Vagina (tissue), 2 donors: ENCODE measurements at regions not wholly inside any gene's neighbourhood (a gene's known extent, or its start where the extent isn't known, plus 50 kb on each side); places are given as distances from the start of the nearest gene placed in this dataset.

Source experiments
- POLR2A ChIP-seq, 2 donors: fragments of 450-650 bp; IDR thresholded peaks; one replicate each; pipeline ENCODE4 v1.6.1; 2017; ENCODE audit warnings: antibody characterized with exemption in 2 of 2, mild to moderate bottlenecking in 2 of 2, moderate library complexity in 2 of 2
- POLR2AphosphoS5 ChIP-seq, 2 donors: sonication (generic); formaldehyde crosslinking; IDR thresholded peaks; one replicate each; pipeline ENCODE4 v1.9.0; 2017; ENCODE audit warnings: antibody characterized with exemption in 2 of 2, mild to moderate bottlenecking in 2 of 2, low read depth in 1 of 2; ENCODE audit not compliant: insufficient read depth in 1 of 2
- TF ChIP-seq, protein P1 (sequence below), 3 experiments: fragments of 450-650 bp in 2 of 3; fragments of 200-600 bp in 1 of 3; sonication (generic) in 1 of 3; IDR thresholded peaks; one replicate each; pipeline ENCODE4 v1.5.1; 2017 to 2019; ENCODE audit warnings: antibody characterized with exemption in 3 of 3, mild to moderate bottlenecking in 2 of 3, moderate library complexity in 2 of 3

DNA sequence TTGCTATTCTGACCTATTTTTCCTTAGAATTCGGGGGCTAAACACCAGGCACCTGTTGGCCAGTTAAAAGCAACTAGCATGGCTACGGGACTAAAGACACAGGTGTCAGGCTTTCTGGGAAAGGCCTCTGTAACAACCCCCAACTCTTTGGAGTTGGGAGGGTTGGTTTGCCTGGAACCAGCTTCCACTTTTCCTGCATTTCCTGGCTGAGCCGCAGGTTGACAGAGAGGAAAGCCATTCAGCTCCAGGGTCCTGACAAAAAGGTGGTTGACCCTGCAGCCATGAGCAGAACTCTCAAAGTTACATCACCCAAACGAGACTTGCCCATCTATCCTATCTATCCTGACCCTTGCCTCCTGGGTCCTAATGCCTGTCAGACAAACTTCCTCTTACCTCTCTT, 375.4 kb upstream of the SFSWAP start:
- TF ChIP-seq, protein P1, sequence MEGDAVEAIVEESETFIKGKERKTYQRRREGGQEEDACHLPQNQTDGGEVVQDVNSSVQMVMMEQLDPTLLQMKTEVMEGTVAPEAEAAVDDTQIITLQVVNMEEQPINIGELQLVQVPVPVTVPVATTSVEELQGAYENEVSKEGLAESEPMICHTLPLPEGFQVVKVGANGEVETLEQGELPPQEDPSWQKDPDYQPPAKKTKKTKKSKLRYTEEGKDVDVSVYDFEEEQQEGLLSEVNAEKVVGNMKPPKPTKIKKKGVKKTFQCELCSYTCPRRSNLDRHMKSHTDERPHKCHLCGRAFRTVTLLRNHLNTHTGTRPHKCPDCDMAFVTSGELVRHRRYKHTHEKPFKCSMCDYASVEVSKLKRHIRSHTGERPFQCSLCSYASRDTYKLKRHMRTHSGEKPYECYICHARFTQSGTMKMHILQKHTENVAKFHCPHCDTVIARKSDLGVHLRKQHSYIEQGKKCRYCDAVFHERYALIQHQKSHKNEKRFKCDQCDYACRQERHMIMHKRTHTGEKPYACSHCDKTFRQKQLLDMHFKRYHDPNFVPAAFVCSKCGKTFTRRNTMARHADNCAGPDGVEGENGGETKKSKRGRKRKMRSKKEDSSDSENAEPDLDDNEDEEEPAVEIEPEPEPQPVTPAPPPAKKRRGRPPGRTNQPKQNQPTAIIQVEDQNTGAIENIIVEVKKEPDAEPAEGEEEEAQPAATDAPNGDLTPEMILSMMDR (IDR thresholded peaks at IDR 0.05) = no peak
- TF ChIP-seq POLR2AphosphoS5 (IDR thresholded peaks at IDR 0.05; ENCODE audit: insufficient read depth in 1 of 2, low read depth in 1 of 2) = no peak
- no peak for TF ChIP-seq POLR2A (IDR thresholded peaks at IDR 0.05)
